ENCODE measurements at regions not wholly inside any gene's neighbourhood (a gene's known extent, or its start where the extent isn't known, plus 50 kb on each side); places are given as distances from the start of the nearest gene placed in this dataset.

GRCh38 chr1:173423291-173423690 is 53.8 kb upstream of the PRDX6 start:
- TF ChIP-seq CTCF (IDR thresholded peaks at IDR 0.05; ENCODE audit: insufficient read depth, low read length), result no peak
- TF ChIP-seq POLR2AphosphoS5 (IDR thresholded peaks at IDR 0.05; ENCODE audit: low read depth), result no peak
- no peak for TF ChIP-seq REST (IDR thresholded peaks at IDR 0.05; ENCODE audit: insufficient replicate concordance, low read depth)
- TF ChIP-seq SPI1 (IDR thresholded peaks at IDR 0.05; ENCODE audit: borderline replicate concordance, low read depth), result no peak
- no peak for TF ChIP-seq GABPA (IDR thresholded peaks at IDR 0.05; ENCODE audit: low read depth)
